HL-60/S4 treated with retinoic acid at 250 ng/mL for 4 days and 3 days (cell line): ENCODE measurements at regions not wholly inside any gene's neighbourhood (a gene's known extent, or its start where the extent isn't known, plus 50 kb on each side); places are given as distances from the start of the nearest gene placed in this dataset.
"Not testable (repeated sequence)": the region's sequence is repeated elsewhere in the genome, so short reads cannot be mapped to it uniquely, and the experiment has no call there.

Experiments used
- in situ Hi-C: fragments of 300-500 bp; cut with MboI; formaldehyde crosslinking; loops from 2 replicates; pipeline ENCODE4 v1.7.0; 2022; ENCODE audit warnings: low sequenced_read_pairs

- in situ Hi-C loops: no loop called here
Observed at GRCh38 chr14:62462988-62463387, 582.3 kb downstream of the KCNH5 start.

- in situ Hi-C loops: no loop called here
Observed at GRCh38 chr14:62468946-62469345, 576.3 kb downstream of the KCNH5 start.

GRCh38 chr14:62470935-62471334 is 574.3 kb downstream of the KCNH5 start:
- in situ Hi-C loops: no loop called here

- in situ Hi-C loops: no loop called here
Observed at GRCh38 chr14:62491146-62491545, 554.1 kb downstream of the KCNH5 start.

- in situ Hi-C loops: no loop called here
Observed at GRCh38 chr14:62497708-62498107, 547.5 kb downstream of the KCNH5 start.

DNA sequence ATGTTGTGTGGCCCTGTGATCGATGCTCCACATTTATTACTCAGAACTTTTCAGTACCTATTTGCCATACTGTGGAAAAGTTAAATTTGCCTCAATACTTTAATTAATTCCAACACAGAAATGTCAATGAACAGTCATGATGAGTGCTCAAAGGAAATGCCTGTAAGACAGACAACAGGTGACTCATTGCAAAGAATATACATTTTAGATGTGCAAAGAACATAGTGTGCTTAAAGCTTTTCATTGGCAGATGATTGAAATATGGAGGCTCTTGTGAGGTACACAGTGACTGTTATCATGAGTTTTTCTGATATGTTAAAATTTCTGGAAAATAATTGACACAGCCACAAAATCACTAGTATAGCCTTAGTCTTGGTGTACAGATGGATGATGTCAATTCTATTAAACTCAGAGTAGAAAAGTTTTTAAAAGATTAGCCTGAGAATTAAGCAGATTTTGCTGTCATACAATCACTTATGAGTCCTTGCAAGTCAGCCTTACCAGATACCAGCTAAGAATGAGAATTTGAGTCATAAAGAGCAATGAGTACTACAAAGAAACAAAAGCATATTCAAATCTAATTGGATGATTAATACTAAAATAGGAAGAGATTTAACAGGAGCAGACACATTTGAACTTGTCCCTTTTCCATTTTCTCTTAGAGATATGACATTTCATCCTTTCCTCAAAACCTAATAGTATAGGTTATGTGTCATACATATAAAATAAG is 544.1 kb downstream of the KCNH5 start:
- in situ Hi-C loops: no loop called here

DNA sequence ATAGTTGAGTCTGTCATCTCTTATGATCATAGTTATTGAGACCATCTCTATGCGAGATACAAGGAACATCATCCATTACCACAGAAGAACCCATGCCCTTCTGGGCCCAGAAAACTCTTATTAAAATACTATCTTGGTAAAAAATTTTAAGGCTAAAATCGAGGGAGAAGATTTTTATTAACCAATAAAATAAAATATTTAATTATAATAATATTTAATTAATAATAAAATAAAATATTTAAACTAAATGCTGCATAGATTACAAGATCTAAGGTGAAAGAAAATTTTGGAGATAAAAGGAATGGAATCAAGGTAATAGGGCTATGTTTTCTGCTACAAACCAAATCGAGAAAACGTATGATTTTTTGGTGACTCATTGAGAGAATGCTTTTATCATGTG is 540.2 kb downstream of the KCNH5 start:
- in situ Hi-C loops: no loop called here

GRCh38 chr14:62521309-62521708 is 523.9 kb downstream of the KCNH5 start:
- in situ Hi-C loops: not testable (repeated sequence)

GRCh38 chr14:62528296-62528695 is 517.0 kb downstream of the KCNH5 start:
- in situ Hi-C loops: no loop called here

- in situ Hi-C loops: no loop called here
Observed at GRCh38 chr14:62532181-62532580, 513.1 kb downstream of the KCNH5 start.

GRCh38 chr14:62546862-62547474 is 498.3 kb downstream of the KCNH5 start:
- in situ Hi-C loops: no loop called here

- in situ Hi-C loops: no loop called here
Observed at GRCh38 chr14:62557416-62557815, 487.8 kb downstream of the KCNH5 start.

DNA sequence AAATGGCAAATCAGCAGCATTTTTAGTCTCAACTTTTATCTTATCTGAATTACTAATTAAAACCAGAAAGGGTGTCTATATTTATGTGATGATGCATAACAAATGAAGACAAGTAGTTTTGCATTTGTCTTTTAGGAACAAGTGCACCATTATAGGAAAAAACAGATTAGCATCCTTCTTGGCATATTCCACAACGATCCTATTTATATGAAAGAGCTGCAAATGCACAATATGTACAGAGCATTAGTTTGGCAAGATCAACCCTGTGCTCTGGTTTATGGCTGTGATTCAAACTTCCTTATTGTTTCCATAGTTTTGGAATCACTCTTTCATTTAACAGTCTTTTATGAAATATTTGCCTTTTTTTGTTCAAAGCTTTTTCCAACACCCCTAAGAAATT is 486.8 kb downstream of the KCNH5 start:
- in situ Hi-C loops: no loop called here

- in situ Hi-C loops: no loop called here
Observed at GRCh38 chr14:62585247-62585646, 460.0 kb downstream of the KCNH5 start.

- in situ Hi-C loops: no loop called here
Observed at GRCh38 chr14:62592877-62593276, 452.4 kb downstream of the KCNH5 start.

- in situ Hi-C loops: no loop called here
Observed at GRCh38 chr14:62597143-62597542, 448.1 kb downstream of the KCNH5 start.

DNA sequence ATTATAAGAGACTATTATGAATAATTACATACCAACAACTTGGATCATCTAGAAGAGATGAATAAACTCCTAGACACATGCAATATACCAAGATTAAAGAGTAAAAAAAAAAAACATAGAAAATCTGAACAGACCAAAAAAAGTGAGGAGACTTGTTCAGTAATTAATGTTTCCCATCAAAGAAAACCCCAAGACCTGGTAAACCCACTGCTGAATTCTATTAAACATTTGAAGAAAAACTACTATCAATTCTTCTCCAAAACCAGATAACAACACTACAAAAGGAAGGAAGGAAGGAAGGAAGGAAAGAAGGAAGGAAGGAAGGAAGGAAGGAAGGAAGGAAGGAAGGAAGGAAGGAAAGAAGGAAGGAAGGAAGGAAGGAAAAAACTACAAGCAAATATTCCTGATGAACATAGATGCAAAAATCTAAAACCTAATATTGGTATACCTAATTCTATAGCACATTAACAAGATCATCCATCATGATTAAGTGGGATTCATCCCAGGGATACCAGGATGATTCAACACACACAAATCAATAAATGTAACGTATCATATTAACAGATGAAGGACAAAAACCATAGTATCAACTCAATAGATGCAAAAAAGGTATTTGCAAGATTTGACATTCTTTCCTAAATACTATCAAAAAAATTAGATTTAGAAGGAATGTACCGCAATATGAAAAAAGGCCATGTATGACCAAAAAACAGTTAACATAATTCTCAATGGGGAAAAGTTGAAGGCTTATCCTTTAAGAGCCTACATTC is 445.5 kb downstream of the KCNH5 start:
- in situ Hi-C loops: no loop called here

DNA sequence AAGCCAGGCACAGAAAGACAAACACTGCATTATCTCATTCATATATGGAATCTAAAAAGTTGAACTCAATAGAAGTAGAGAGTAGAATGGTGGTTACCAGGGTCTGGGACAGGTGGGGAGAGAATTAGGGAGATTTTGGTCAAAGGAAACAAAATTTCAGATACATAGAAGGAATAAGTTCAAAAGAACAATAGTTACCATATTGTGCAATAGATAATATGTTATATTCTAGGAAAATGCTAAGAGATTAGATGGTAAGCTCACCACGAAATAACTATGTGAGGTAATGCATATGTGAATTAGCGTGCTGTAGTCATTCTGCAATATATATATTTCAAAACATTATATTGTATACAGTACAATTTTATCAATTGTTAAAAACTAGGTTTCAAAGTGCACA is 442.5 kb downstream of the KCNH5 start:
- in situ Hi-C loops: no loop called here

GRCh38 chr14:62604524-62604923 is 440.7 kb downstream of the KCNH5 start:
- in situ Hi-C loops: no loop called here

DNA sequence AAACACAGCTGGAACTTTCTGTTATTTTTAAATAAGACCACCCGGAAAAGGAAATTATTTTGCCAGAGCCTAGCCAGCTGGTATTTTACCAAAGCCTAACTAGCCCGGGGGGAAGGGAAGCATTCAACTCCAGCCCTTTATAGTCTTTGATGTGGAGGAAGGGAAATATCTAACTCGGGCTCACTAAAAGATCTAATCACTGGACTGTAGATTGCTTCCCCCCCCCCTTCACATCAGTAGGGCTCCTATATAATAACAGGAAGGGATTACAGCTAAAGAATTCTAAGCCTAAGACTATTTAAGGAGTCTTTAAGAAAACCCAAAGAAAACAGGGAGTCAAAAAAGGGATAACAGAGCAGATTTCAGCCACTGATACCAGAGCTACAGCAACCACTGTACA is 431.1 kb downstream of the KCNH5 start:
- in situ Hi-C loops: no loop called here

GRCh38 chr14:62616668-62617067 is 428.6 kb downstream of the KCNH5 start:
- in situ Hi-C loops: no loop called here

GRCh38 chr14:62626416-62626815 is 418.8 kb downstream of the KCNH5 start:
- in situ Hi-C loops: no loop called here
